ENCODE measurements at regions not wholly inside any gene's neighbourhood (a gene's known extent, or its start where the extent isn't known, plus 50 kb on each side); places are given as distances from the start of the nearest gene placed in this dataset.
"Not testable (repeated sequence)": the region's sequence is repeated elsewhere in the genome, so short reads cannot be mapped to it uniquely, and the experiment has no call there.

- Histone ChIP-seq H3K27ac (no peak overlapping the region), H3K4me1 (no peaks in the 10 kb centered on the region), H3K9me3 (peaks cover 0 to 22% (median 6%) of the 10 kb centered on the region in 11 donors), H3K36me3 (no peaks in the 10 kb centered on the region), H3K27me3 (no peaks in the 10 kb centered on the region), H3K4me3 (no peak overlapping the region)
- WGBS, 2 donors = 79 to 86% methylated on average over 7 of the region's 7 CpGs
- DNase-seq (no peak), ATAC-seq (no peak)
- intact Hi-C loops (cut with DNase I) = no loop called here
- TF ChIP-seq CTCF (IDR thresholded peaks at IDR 0.05) = no peak
Observed at GRCh38 chr5:87042554-87042953, 225.1 kb upstream of the RASA1 start.

GRCh38 chr5:87048156-87048555 is 219.5 kb upstream of the RASA1 start:
- Histone ChIP-seq H3K27me3 (no peaks in the 10 kb centered on the region), H3K4me3 (no peak overlapping the region), H3K9me3 (peaks cover 0 to 34% (median 5%) of the 10 kb centered on the region in 11 donors), H3K27ac (no peak overlapping the region), H3K36me3 (no peaks in the 10 kb centered on the region), H3K4me1 (no peaks in the 10 kb centered on the region)
- DNase-seq = no peak
- ATAC-seq = no peak
- intact Hi-C loops (cut with DNase I) = no loop called here
- WGBS, 2 donors = 70 to 85% methylated on average over 1 of the region's 1 CpG
- no peak for TF ChIP-seq CTCF (IDR thresholded peaks at IDR 0.05)

GRCh38 chr5:87049012-87049411 is 218.7 kb upstream of the RASA1 start:
- WGBS, 2 donors = 84 to 93% methylated on average over 6 of the region's 6 CpGs

GRCh38 chr5:87051502-87052113 is 216.1 kb upstream of the RASA1 start:
- intact Hi-C loops (cut with DNase I) = no loop called here
- no peak for DNase-seq
- Histone ChIP-seq H3K4me1 (peaks cover 0 to 5% (median 0%) of the 10 kb centered on the region in 9 donors), H3K27me3 (no peaks in the 10 kb centered on the region), H3K27ac (no peak overlapping the region), H3K36me3 (no peaks in the 10 kb centered on the region), H3K4me3 (no peak overlapping the region), H3K9me3 (peaks cover 0 to 23% (median 5%) of the 10 kb centered on the region in 11 donors)
- no peak for TF ChIP-seq CTCF (IDR thresholded peaks at IDR 0.05)
- ATAC-seq = no peak
- WGBS, 2 donors = 77 to 88% methylated on average over 3 of the region's 3 CpGs

More at GRCh38 chr5:87049012-87049411, 218.7 kb upstream of the RASA1 start:
- H3K4me1 ChIP-seq; H3K27me3 ChIP-seq; H3K36me3 ChIP-seq; DNase-seq; intact Hi-C loops (cut with DNase I); H3K4me3 ChIP-seq; H3K27ac ChIP-seq; ATAC-seq: not testable (repeated sequence)
- H3K9me3 ChIP-seq = peaks cover 0 to 26% (median 5%) of the 10 kb centered on the region in 11 donors

- ATAC-seq (no peak), DNase-seq (no peak)
- Histone ChIP-seq H3K4me3 (no peak overlapping the region), H3K27ac (no peak overlapping the region), H3K36me3 (no peaks in the 10 kb centered on the region), H3K4me1 (peaks cover 0 to 5% (median 0%) of the 10 kb centered on the region in 9 donors), H3K27me3 (no peaks in the 10 kb centered on the region), H3K9me3 (peaks cover 0 to 25% (median 5%) of the 10 kb centered on the region in 11 donors)
- WGBS, 2 donors = 67 to 72% methylated on average over 2 of the region's 2 CpGs
- intact Hi-C loops (cut with DNase I) = no loop called here
- no peak for TF ChIP-seq CTCF (IDR thresholded peaks at IDR 0.05)
Observed at GRCh38 chr5:87053146-87053545, 214.5 kb upstream of the RASA1 start.

Data from heart right ventricle (tissue), 16 donors.